Stomach (tissue), 4 donors: ENCODE measurements at regions not wholly inside any gene's neighbourhood (a gene's known extent, or its start where the extent isn't known, plus 50 kb on each side); places are given as distances from the start of the nearest gene placed in this dataset.

ENCODE experiments used
- CTCF ChIP-seq, 7 experiments: fragments of 450-650 bp in 4 of 7; fragments of 200-600 bp in 3 of 7; sonication (generic) in 3 of 7; IDR thresholded peaks; one replicate each; pipeline ENCODE4 v1.5.1; 2016 to 2019; ENCODE audit warnings: antibody characterized with exemption in 7 of 7, control low read depth in 2 of 7, mild to moderate bottlenecking in 1 of 7
- POLR2A ChIP-seq, 4 donors: fragments of 450-650 bp; IDR thresholded peaks; one replicate each; pipeline ENCODE4 v1.6.1; 2016; ENCODE audit warnings: antibody characterized with exemption in 4 of 4, control low read depth in 2 of 4, mild to moderate bottlenecking in 1 of 4, moderate library complexity in 1 of 4

GRCh38 chr7:126103582-126103981 lies 1149.2 kb downstream of the GRM8 start:
- TF ChIP-seq CTCF (IDR thresholded peaks at IDR 0.05) (no peak), POLR2A (IDR thresholded peaks at IDR 0.05) (no peak)
